RWPE2 (cell line): ENCODE measurements at regions not wholly inside any gene's neighbourhood (a gene's known extent, or its start where the extent isn't known, plus 50 kb on each side); places are given as distances from the start of the nearest gene placed in this dataset.

Experiments
- ATAC-seq: fragments of 200-7000 bp; cut with Tn5 transposase; 3 replicates; pipeline ENCODE4 v1.9.1; 2021; ENCODE audit warnings: low read depth
- DNase-seq: peaks from one replicate; pipeline ENCODE4 v3.0.0-alpha.2; 2020; ENCODE audit warnings: low spot score
- H3K27ac ChIP-seq: fragments of 450-650 bp; 2 replicates; pipeline ENCODE4 v1.5.1; 2017; ENCODE audit warnings: mild to moderate bottlenecking; ENCODE audit not compliant: poor library complexity, severe bottlenecking
- H3K27me3 ChIP-seq: fragments of 250-450 bp; sonication (Bioruptor Pico); 2 replicates; pipeline ENCODE4 v1.5.1; 2021; ENCODE audit warnings: mild to moderate bottlenecking, moderate library complexity; ENCODE audit not compliant: insufficient read depth, poor library complexity, severe bottlenecking
- H3K36me3 ChIP-seq: fragments of 250-450 bp; sonication (Bioruptor Pico); 2 replicates; pipeline ENCODE4 v1.5.1; 2020; ENCODE audit warnings: low read depth, mild to moderate bottlenecking, moderate library complexity
- H3K4me1 ChIP-seq: fragments of 250-450 bp; sonication (Bioruptor Pico); 2 replicates; pipeline ENCODE4 v1.5.1; 2021; ENCODE audit warnings: mild to moderate bottlenecking, moderate library complexity; ENCODE audit not compliant: insufficient read depth, poor library complexity, severe bottlenecking
- H3K4me3 ChIP-seq: fragments of 250-450 bp; sonication (Bioruptor Pico); 2 replicates; pipeline ENCODE4 v1.5.1; 2021; ENCODE audit warnings: mild to moderate bottlenecking, moderate library complexity; ENCODE audit not compliant: severe bottlenecking
- H3K9me3 ChIP-seq: fragments of 250-450 bp; sonication (Bioruptor Pico); 2 replicates; pipeline ENCODE4 v1.5.1; 2021; ENCODE audit warnings: mild to moderate bottlenecking, moderate library complexity; ENCODE audit not compliant: severe bottlenecking
- TF ChIP-seq, protein P1 (sequence below): fragments of 450-650 bp; IDR thresholded peaks from one replicate; pipeline ENCODE4 v1.5.1; 2017; ENCODE audit warnings: mild to moderate bottlenecking, moderate library complexity; ENCODE audit not compliant: poor library complexity, severe bottlenecking

DNA sequence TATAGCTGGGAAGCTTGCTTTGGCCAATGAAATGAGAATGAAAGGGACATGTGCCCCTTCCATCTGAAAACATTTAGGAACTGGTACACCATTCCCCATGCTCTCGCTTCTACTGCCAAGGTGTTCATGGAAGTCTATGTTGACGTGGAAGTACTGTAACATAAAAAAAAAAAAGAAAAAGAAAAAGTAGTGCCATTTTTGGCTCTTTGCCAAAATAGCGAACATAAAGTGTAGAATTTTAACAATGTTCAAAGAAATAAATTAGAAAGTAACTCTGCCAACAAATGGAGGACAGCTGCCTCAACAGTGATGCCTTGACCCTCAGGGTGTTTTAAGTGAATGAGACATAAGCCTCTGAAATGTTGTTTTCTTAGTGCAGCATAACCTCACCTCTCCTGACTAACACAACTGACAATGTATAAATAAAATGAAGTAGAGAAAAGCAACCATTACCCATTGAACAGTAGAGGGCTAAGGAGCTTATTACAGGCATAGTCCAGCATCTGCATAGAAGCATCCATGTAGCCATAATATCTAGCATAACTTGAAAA is 536.6 kb downstream of the DTWD2 start:
- TF ChIP-seq, protein P1, sequence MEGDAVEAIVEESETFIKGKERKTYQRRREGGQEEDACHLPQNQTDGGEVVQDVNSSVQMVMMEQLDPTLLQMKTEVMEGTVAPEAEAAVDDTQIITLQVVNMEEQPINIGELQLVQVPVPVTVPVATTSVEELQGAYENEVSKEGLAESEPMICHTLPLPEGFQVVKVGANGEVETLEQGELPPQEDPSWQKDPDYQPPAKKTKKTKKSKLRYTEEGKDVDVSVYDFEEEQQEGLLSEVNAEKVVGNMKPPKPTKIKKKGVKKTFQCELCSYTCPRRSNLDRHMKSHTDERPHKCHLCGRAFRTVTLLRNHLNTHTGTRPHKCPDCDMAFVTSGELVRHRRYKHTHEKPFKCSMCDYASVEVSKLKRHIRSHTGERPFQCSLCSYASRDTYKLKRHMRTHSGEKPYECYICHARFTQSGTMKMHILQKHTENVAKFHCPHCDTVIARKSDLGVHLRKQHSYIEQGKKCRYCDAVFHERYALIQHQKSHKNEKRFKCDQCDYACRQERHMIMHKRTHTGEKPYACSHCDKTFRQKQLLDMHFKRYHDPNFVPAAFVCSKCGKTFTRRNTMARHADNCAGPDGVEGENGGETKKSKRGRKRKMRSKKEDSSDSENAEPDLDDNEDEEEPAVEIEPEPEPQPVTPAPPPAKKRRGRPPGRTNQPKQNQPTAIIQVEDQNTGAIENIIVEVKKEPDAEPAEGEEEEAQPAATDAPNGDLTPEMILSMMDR, result no peak
- ATAC-seq, result no peak
- no peaks in the 10 kb centered on the region for H3K9me3 ChIP-seq
- DNase-seq, result no peak
- no peaks in the 10 kb centered on the region for H3K27me3 ChIP-seq
- no peak overlapping the region for H3K4me3 ChIP-seq
- H3K27ac ChIP-seq, result no peak overlapping the region
- H3K4me1 ChIP-seq, result no peaks in the 10 kb centered on the region
- no peaks in the 10 kb centered on the region for H3K36me3 ChIP-seq

DNA sequence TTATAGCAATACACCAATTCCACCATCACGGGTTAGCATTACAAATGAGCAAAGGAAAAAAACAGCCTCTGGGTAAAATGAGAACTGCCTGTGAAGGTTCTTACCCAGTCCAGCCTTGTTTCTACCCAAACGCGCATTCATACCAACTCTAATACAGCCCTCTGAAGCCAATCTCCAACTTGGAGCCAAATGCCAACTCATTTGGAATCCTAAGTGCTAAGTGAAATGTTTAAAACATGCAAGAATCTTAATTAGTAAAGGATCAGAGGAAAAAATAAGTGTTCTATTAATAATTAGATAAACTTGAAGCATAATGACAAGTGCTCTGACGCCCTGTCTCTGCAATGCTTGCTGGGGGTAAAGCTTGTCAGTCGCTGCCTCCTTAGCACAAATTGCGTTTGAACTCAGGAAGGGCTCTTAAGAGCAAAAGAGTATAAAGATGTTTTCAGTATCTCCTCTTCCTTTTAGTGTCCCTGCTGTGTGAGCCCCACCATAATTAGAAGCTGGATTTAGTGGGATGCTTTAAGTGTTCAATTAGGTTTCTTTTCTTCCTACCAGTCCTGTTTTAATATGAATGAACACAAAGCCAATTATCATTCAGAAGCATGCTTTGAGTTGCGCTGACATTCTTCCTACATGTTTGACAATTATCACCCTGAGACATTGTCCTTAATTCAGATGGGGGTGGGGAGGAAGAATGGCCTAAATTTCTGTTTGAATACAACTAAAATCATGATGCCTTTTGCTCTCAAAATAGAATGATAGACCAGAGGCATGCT is 537.6 kb downstream of the DTWD2 start:
- H3K27ac ChIP-seq, result no peak overlapping the region
- DNase-seq (no peak), ATAC-seq (no peak)
- no peaks in the 10 kb centered on the region for H3K27me3 ChIP-seq
- no peaks in the 10 kb centered on the region for H3K4me1 ChIP-seq
- H3K36me3 ChIP-seq, result no peaks in the 10 kb centered on the region
- H3K4me3 ChIP-seq, result no peak overlapping the region
- no peaks in the 10 kb centered on the region for H3K9me3 ChIP-seq
- TF ChIP-seq, protein P1, result no peak

DNA sequence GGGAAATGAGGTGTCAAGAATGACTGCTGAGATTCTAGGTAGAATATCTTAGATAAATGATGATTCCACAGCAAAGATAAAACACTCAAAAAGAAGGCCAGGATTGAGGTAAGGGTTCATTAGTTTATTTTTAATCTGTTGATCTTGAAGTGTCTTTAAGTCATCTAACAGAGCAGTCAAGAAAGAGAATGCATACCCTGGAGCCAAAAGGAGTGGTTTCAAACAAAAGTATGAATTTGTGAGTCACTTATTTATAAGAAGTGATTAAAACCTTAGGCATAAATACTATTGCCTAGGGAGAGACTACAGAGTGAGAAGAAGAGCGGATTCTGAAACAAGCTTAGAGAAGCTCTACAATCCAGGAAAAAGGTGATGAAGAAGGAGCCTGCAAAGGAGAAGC is 541.0 kb downstream of the DTWD2 start:
- Histone ChIP-seq H3K4me1 (no peaks in the 10 kb centered on the region), H3K27ac (no peak overlapping the region), H3K27me3 (peaks cover 15% of the 10 kb centered on the region), H3K9me3 (no peaks in the 10 kb centered on the region), H3K4me3 (no peak overlapping the region), H3K36me3 (no peaks in the 10 kb centered on the region)
- ATAC-seq, result no peak
- TF ChIP-seq, protein P1, result no peak
- DNase-seq, result no peak

DNA sequence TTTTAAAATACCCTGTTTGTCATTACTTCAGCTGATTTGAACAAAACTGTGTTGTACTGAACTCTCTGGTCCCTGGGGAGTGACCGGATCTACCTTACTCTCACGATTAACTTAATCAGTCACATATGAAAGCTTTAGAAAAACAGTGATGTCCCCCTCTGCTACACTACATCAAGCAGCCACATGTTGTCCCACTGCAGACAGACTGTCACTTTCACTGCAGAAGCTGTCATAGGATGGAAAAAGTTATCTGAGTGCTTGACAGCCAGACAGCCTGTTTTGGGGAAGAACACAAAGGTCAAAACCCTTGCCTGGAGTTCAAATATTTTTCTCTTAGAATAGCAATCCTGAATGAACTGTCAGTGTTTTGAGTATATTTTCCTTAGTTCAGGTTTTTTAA is 546.4 kb downstream of the DTWD2 start:
- TF ChIP-seq, protein P1, result no peak
- H3K9me3 ChIP-seq, result no peaks in the 10 kb centered on the region
- ATAC-seq (no peak), DNase-seq (no peak)
- H3K4me3 ChIP-seq, result no peak overlapping the region
- H3K27ac ChIP-seq, result no peak overlapping the region
- H3K27me3 ChIP-seq, result peaks cover 21% of the 10 kb centered on the region
- H3K36me3 ChIP-seq, result no peaks in the 10 kb centered on the region
- H3K4me1 ChIP-seq, result no peaks in the 10 kb centered on the region

DNA sequence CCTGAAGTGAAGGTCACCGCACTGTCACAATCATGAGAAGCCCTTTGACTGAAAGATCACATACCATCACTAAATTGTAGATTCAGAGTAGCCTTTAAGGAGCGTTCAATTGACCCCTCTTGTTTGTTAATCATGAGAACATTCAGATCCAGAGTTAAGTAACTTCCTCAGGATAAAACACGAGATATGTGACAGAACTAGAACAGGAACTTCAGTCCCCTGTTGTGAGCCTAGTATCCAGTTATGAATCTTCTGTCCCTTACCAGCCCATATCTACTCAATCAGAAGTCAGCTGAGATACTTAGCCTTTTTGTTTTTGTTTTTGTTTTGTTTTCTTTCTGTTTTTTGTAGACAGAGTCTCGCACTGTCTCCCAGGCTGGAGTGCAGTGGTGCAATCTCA is 547.3 kb downstream of the DTWD2 start:
- Histone ChIP-seq H3K27me3 (peaks cover 21% of the 10 kb centered on the region), H3K9me3 (no peaks in the 10 kb centered on the region), H3K4me1 (no peaks in the 10 kb centered on the region), H3K36me3 (no peaks in the 10 kb centered on the region), H3K27ac (no peak overlapping the region), H3K4me3 (no peak overlapping the region)
- DNase-seq (no peak), ATAC-seq (no peak)
- TF ChIP-seq, protein P1, result no peak
